HCT116 (cell line): ENCODE measurements at regions not wholly inside any gene's neighbourhood (a gene's known extent, or its start where the extent isn't known, plus 50 kb on each side); places are given as distances from the start of the nearest gene placed in this dataset.

Source experiments
- ATAC-seq: fragments of 200-7000 bp; cut with Tn5 transposase; 2 replicates; pipeline ENCODE4 v1.9.1; 2020; ENCODE audit warnings: mild to moderate bottlenecking, moderate library complexity
- BruUV-seq: library from RNA; stranded (reverse); fragments of 400-500 nt; replicated peaks from 2 replicates; lab custom pipeline; 2021; lab: Mats Ljungman, UMichigan
- CTCF ChIA-PET: fragments of 300-600 bp; sonication (Branson Sonifier 250); formaldehyde crosslinking; loops from one replicate; lab custom pipeline; 2021; ENCODE audit warnings: antibody characterized with exemption; lab: Charles Lee
- POLR2A ChIA-PET: fragments of 300-600, 350-600 bp; sonication (Branson Sonifier 250); formaldehyde crosslinking; loops from one replicate; lab custom pipeline; 2021; ENCODE audit warnings: antibody characterized with exemption; lab: Charles Lee
- RAD21 ChIA-PET, 2 experiments: fragments of 300-600 bp; sonication (Branson Sonifier 250); formaldehyde crosslinking; loops; one replicate each; lab custom pipeline; 2023; ENCODE audit warnings: low total read pairs in 2 of 2; ENCODE audit not compliant: uncharacterized antibody in 2 of 2, unreplicated experiment in 2 of 2, low non-redundant PET in 1 of 2; lab: Charles Lee
- DNase-seq: peaks from one replicate; pipeline ENCODE4 v3.0.0-alpha.2; 2010; ENCODE audit warnings: low read depth, low spot score
- H2AFZ ChIP-seq: fragments of 200-600 bp; shearing (Covaris generic), sonication (generic); 2 replicates; pipeline ENCODE4 v1.6.1; 2017; ENCODE audit warnings: low read depth, mixed run types, mixed read lengths, antibody characterized with exemption, low read length; ENCODE audit not compliant: poor library complexity, severe bottlenecking
- H3K27ac ChIP-seq: 2 replicates; pipeline ENCODE4 v1.5.1; 2012; ENCODE audit warnings: low read depth, low read length
- H3K27me3 ChIP-seq: fragments of 200-600 bp; sonication (generic); 2 replicates; pipeline ENCODE4 v1.6.1; 2016; ENCODE audit warnings: mixed run types, low read length, mixed read lengths; ENCODE audit not compliant: insufficient read depth
- H3K36me3 ChIP-seq, 2 experiments: fragments of 200-500 bp in 1 of 2; fragments of 200-600 bp in 1 of 2; sonication (Bioruptor generic) in 1 of 2; sonication (generic) in 1 of 2; 2 replicates each; pipeline versions ENCODE4 v1.5.1 to v1.6.1; 2014 to 2016; ENCODE audit warnings: low read length in 2 of 2, inconsistent platforms in 1 of 2, mixed read lengths in 1 of 2, mixed run types in 1 of 2; ENCODE audit not compliant: insufficient read depth in 2 of 2, control insufficient read depth in 1 of 2
- H3K4me1 ChIP-seq, 2 experiments: fragments of 200-600 bp in 1 of 2; sonication (generic) in 1 of 2; 2 replicates each; pipeline versions ENCODE4 v1.5.1 to v1.6.1; 2012 to 2017; ENCODE audit warnings: low read length in 2 of 2, inconsistent platforms in 1 of 2, mild to moderate bottlenecking in 1 of 2, mixed read lengths in 1 of 2, mixed run types in 1 of 2, moderate library complexity in 1 of 2; ENCODE audit not compliant: insufficient read depth in 2 of 2, control insufficient read depth in 1 of 2
- H3K4me2 ChIP-seq: fragments of 200-600 bp; sonication (generic); 2 replicates; pipeline ENCODE4 v1.6.1; 2017; ENCODE audit warnings: mixed run types, low read length, mixed read lengths
- H3K4me3 ChIP-seq, 2 experiments: fragments of 200-600 bp in 1 of 2; sonication (generic) in 1 of 2; replicated peaks in 1 of 2; 2 replicates each; pipeline ENCODE4 v1.5.1; 2011 to 2016; ENCODE audit warnings: low read length in 2 of 2, control low read depth in 1 of 2, low read depth in 1 of 2, mild to moderate bottlenecking in 1 of 2, mixed read lengths in 1 of 2, mixed run types in 1 of 2
- H3K79me2 ChIP-seq: fragments of 200-600 bp; sonication (generic); 2 replicates; pipeline ENCODE4 v1.6.1; 2017; ENCODE audit warnings: mild to moderate bottlenecking, mixed run types, low read length, moderate library complexity, mixed read lengths; ENCODE audit not compliant: insufficient read depth
- H3K9ac ChIP-seq: fragments of 200-600 bp; sonication (generic); 2 replicates; pipeline ENCODE4 v1.6.1; 2016; ENCODE audit warnings: low read length, mixed read lengths
- H3K9me2 ChIP-seq: fragments of 200-600 bp; sonication (generic), shearing (Covaris generic); 2 replicates; pipeline ENCODE4 v1.6.1; 2017; ENCODE audit warnings: mixed run types, mild to moderate bottlenecking, moderate library complexity; ENCODE audit not compliant: insufficient read depth
- H3K9me3 ChIP-seq, 2 experiments: fragments of 200-500 bp in 1 of 2; fragments of 200-600 bp in 1 of 2; sonication (Bioruptor generic) in 1 of 2; sonication (generic) in 1 of 2; 2 replicates each; pipeline ENCODE4 v1.6.1; 2014 to 2017; ENCODE audit warnings: low read length in 2 of 2, mixed read lengths in 2 of 2, inconsistent platforms in 1 of 2, low read depth in 1 of 2, mild to moderate bottlenecking in 1 of 2, mixed run types in 1 of 2, moderate library complexity in 1 of 2; ENCODE audit not compliant: control insufficient read depth in 1 of 2, insufficient read depth in 1 of 2
- H4K20me1 ChIP-seq: fragments of 200-600 bp; sonication (generic), shearing (Covaris generic); 2 replicates; pipeline ENCODE4 v1.6.1; 2017; ENCODE audit warnings: mixed run types, mild to moderate bottlenecking, moderate library complexity; ENCODE audit not compliant: insufficient read depth
- CBX3 ChIP-seq: IDR thresholded peaks from 2 replicates; pipeline ENCODE4 v1.6.1; 2012; ENCODE audit warnings: low read depth
- CEBPB ChIP-seq: IDR thresholded peaks from 2 replicates; pipeline ENCODE4 v1.6.1; 2012; ENCODE audit warnings: low read depth
- ELF1 ChIP-seq: IDR thresholded peaks from 2 replicates; pipeline ENCODE4 v1.6.1; 2012; ENCODE audit warnings: low read depth, borderline replicate concordance
- EZH2 ChIP-seq: fragments of 200-600 bp; sonication (generic); IDR thresholded peaks from 2 replicates; pipeline ENCODE4 v1.6.1; 2017; ENCODE audit warnings: antibody characterized with exemption, mixed run types
- POLR2AphosphoS5 ChIP-seq: IDR thresholded peaks from 2 replicates; pipeline ENCODE4 v1.6.1; 2011; ENCODE audit warnings: mild to moderate bottlenecking, low read depth, low read length, moderate library complexity
- RAD21 ChIP-seq: IDR thresholded peaks from 2 replicates; pipeline ENCODE4 v1.6.1; 2012; ENCODE audit warnings: low read depth, mild to moderate bottlenecking
- SIN3A ChIP-seq: IDR thresholded peaks from 2 replicates; pipeline ENCODE4 v1.6.1; 2012; ENCODE audit warnings: low read depth
- SRF ChIP-seq: IDR thresholded peaks from 2 replicates; pipeline ENCODE4 v1.6.1; 2012; ENCODE audit warnings: low read depth
- ZFX ChIP-seq: fragments of 450-650 bp; IDR thresholded peaks from 2 replicates; pipeline ENCODE4 v1.6.1; 2017
- ZNF274 ChIP-seq: fragments of 200-500 bp; sonication (Bioruptor generic); IDR thresholded peaks from 2 replicates; pipeline ENCODE4 v1.6.1; 2014; ENCODE audit warnings: mild to moderate bottlenecking, low read depth, low read length, inconsistent platforms
- intact Hi-C: fragments of 100-400 bp; cut with micrococcal nuclease; formaldehyde crosslinking; loops from 2 replicates; pipeline ENCODE4 v1.10.0; 2022
- TF ChIP-seq, protein P1 (sequence below): IDR thresholded peaks from 2 replicates; pipeline ENCODE4 v1.6.1; 2011; ENCODE audit warnings: mild to moderate bottlenecking, low read length, moderate library complexity; ENCODE audit not compliant: insufficient replicate concordance; ENCODE audit errors: extremely low read depth
- TF ChIP-seq, protein P2 (sequence below), 3 experiments: fragments of 200-600 bp in 1 of 3; sonication (generic) in 1 of 3; IDR thresholded peaks in 2 of 3; conservative IDR thresholded peaks in 1 of 3; 2 replicates each; pipeline ENCODE4 v1.5.1; 2012 to 2017; ENCODE audit warnings: low read depth in 2 of 3, low read length in 2 of 3, antibody characterized with exemption in 1 of 3, borderline replicate concordance in 1 of 3, control low read depth in 1 of 3, mild to moderate bottlenecking in 1 of 3, mixed read lengths in 1 of 3, mixed run types in 1 of 3, moderate library complexity in 1 of 3; ENCODE audit not compliant: insufficient read depth in 1 of 3
- TF ChIP-seq, protein P3 (sequence below): IDR thresholded peaks from 2 replicates; pipeline ENCODE4 v1.6.1; 2012
- TF ChIP-seq, protein P4 (sequence below): IDR thresholded peaks from 2 replicates; pipeline ENCODE4 v1.6.1; 2012

DNA sequence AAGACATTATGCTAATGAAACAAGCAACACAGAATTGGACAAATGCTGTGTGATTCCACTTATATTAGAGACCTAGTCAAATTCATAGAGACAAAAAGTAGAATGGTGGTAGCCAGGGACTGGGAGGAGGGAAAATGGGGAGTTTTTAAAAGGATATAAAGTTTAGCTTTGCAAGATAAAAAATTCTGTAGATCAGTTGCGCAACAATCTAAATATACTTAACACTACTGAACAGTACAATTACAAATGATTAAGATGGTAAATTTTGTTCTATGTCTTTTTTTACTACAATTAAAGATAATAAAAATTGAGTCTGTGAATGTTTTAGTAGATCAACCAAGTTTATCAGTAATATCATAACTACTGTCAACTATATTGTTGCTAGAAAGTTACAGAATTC, 340.1 kb upstream of the PDZRN3 start:
- H3K9me3 ChIP-seq: peaks cover 24 to 30% of the 10 kb centered on the region in 2 experiments; a peak in 3 of 4 replicates
- no peaks in the 10 kb centered on the region for H3K4me1 ChIP-seq
- TF ChIP-seq, protein P1, sequence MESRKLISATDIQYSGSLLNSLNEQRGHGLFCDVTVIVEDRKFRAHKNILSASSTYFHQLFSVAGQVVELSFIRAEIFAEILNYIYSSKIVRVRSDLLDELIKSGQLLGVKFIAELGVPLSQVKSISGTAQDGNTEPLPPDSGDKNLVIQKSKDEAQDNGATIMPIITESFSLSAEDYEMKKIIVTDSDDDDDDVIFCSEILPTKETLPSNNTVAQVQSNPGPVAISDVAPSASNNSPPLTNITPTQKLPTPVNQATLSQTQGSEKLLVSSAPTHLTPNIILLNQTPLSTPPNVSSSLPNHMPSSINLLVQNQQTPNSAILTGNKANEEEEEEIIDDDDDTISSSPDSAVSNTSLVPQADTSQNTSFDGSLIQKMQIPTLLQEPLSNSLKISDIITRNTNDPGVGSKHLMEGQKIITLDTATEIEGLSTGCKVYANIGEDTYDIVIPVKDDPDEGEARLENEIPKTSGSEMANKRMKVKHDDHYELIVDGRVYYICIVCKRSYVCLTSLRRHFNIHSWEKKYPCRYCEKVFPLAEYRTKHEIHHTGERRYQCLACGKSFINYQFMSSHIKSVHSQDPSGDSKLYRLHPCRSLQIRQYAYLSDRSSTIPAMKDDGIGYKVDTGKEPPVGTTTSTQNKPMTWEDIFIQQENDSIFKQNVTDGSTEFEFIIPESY: no peak
- TF ChIP-seq CEBPB (no peak), EZH2 (no peak), ZFX (no peak), RAD21 (no peak), POLR2AphosphoS5 (no peak), ZNF274 (no peak), CBX3 (no peak), SIN3A (no peak), SRF (no peak), ELF1 (no peak)
- TF ChIP-seq, protein P2, sequence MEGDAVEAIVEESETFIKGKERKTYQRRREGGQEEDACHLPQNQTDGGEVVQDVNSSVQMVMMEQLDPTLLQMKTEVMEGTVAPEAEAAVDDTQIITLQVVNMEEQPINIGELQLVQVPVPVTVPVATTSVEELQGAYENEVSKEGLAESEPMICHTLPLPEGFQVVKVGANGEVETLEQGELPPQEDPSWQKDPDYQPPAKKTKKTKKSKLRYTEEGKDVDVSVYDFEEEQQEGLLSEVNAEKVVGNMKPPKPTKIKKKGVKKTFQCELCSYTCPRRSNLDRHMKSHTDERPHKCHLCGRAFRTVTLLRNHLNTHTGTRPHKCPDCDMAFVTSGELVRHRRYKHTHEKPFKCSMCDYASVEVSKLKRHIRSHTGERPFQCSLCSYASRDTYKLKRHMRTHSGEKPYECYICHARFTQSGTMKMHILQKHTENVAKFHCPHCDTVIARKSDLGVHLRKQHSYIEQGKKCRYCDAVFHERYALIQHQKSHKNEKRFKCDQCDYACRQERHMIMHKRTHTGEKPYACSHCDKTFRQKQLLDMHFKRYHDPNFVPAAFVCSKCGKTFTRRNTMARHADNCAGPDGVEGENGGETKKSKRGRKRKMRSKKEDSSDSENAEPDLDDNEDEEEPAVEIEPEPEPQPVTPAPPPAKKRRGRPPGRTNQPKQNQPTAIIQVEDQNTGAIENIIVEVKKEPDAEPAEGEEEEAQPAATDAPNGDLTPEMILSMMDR (IDR thresholded peaks at IDR 0.05 in 2 of 3, conservative IDR thresholded peaks at IDR 0.05 in 1 of 3; ENCODE audit: borderline replicate concordance in 1 of 3, insufficient read depth in 1 of 3, low read depth in 2 of 3, low read length in 2 of 3): no peak
- TF ChIP-seq, protein P3, sequence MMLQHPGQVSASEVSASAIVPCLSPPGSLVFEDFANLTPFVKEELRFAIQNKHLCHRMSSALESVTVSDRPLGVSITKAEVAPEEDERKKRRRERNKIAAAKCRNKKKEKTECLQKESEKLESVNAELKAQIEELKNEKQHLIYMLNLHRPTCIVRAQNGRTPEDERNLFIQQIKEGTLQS: no peak
- TF ChIP-seq, protein P4, sequence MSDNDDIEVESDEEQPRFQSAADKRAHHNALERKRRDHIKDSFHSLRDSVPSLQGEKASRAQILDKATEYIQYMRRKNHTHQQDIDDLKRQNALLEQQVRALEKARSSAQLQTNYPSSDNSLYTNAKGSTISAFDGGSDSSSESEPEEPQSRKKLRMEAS: no peak
- intact Hi-C loops: no loop called here
- H3K4me2 ChIP-seq: no peak overlapping the region
- CTCF ChIA-PET: no interaction called here
- no peaks in the 10 kb centered on the region for H3K36me3 ChIP-seq
- no peaks in the 10 kb centered on the region for H4K20me1 ChIP-seq
- no peaks in the 10 kb centered on the region for H3K79me2 ChIP-seq
- H3K9ac ChIP-seq: no peak overlapping the region
- no peak overlapping the region for H3K4me3 ChIP-seq
- BruUV-seq: no TSS peak
- no peak for ATAC-seq
- H3K9me2 ChIP-seq: no peaks in the 10 kb centered on the region
- H3K27me3 ChIP-seq: no peaks in the 10 kb centered on the region
- no peak overlapping the region for H3K27ac ChIP-seq
- POLR2A ChIA-PET: no interaction called here
- H2AFZ ChIP-seq: no peak overlapping the region
- DNase-seq: no peak
- RAD21 ChIA-PET: no interaction called here
